ENCODE measurements at regions not wholly inside any gene's neighbourhood (a gene's known extent, or its start where the extent isn't known, plus 50 kb on each side); places are given as distances from the start of the nearest gene placed in this dataset.

- TF ChIP-seq, protein P1, sequence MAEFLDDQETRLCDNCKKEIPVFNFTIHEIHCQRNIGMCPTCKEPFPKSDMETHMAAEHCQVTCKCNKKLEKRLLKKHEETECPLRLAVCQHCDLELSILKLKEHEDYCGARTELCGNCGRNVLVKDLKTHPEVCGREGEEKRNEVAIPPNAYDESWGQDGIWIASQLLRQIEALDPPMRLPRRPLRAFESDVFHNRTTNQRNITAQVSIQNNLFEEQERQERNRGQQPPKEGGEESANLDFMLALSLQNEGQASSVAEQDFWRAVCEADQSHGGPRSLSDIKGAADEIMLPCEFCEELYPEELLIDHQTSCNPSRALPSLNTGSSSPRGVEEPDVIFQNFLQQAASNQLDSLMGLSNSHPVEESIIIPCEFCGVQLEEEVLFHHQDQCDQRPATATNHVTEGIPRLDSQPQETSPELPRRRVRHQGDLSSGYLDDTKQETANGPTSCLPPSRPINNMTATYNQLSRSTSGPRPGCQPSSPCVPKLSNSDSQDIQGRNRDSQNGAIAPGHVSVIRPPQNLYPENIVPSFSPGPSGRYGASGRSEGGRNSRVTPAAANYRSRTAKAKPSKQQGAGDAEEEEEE (CRISPR knock-in tag; IDR thresholded peaks at IDR 0.05; ENCODE audit: borderline replicate concordance): no peak
- TF ChIP-seq FOSL2 (CRISPR knock-in tag; IDR thresholded peaks at IDR 0.05): no peak
- no peak for TF ChIP-seq CHD2 (IDR thresholded peaks at IDR 0.05; ENCODE audit: low read depth, low read length)
- TF ChIP-seq YY1 (IDR thresholded peaks at IDR 0.05; ENCODE audit: insufficient read depth, insufficient replicate concordance, low read depth, low read length): no peak
- no peak for TF ChIP-seq JUNB (CRISPR knock-in tag; IDR thresholded peaks at IDR 0.05; ENCODE audit: borderline replicate concordance)
- no peak for TF ChIP-seq MXI1 (IDR thresholded peaks at IDR 0.05; ENCODE audit: borderline replicate concordance, low read depth, low read length)
- no peak for TF ChIP-seq PHB2 (IDR thresholded peaks at IDR 0.05; ENCODE audit: partially characterized antibody)
- no peak for TF ChIP-seq TAF1 (CRISPR knock-in tag; IDR thresholded peaks at IDR 0.05)
- TF ChIP-seq, protein P2, sequence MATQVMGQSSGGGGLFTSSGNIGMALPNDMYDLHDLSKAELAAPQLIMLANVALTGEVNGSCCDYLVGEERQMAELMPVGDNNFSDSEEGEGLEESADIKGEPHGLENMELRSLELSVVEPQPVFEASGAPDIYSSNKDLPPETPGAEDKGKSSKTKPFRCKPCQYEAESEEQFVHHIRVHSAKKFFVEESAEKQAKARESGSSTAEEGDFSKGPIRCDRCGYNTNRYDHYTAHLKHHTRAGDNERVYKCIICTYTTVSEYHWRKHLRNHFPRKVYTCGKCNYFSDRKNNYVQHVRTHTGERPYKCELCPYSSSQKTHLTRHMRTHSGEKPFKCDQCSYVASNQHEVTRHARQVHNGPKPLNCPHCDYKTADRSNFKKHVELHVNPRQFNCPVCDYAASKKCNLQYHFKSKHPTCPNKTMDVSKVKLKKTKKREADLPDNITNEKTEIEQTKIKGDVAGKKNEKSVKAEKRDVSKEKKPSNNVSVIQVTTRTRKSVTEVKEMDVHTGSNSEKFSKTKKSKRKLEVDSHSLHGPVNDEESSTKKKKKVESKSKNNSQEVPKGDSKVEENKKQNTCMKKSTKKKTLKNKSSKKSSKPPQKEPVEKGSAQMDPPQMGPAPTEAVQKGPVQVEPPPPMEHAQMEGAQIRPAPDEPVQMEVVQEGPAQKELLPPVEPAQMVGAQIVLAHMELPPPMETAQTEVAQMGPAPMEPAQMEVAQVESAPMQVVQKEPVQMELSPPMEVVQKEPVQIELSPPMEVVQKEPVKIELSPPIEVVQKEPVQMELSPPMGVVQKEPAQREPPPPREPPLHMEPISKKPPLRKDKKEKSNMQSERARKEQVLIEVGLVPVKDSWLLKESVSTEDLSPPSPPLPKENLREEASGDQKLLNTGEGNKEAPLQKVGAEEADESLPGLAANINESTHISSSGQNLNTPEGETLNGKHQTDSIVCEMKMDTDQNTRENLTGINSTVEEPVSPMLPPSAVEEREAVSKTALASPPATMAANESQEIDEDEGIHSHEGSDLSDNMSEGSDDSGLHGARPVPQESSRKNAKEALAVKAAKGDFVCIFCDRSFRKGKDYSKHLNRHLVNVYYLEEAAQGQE (IDR thresholded peaks at IDR 0.05; ENCODE audit: borderline replicate concordance in 1 of 2, low read depth in 1 of 2, low read length in 2 of 2): no peak
- no peak for TF ChIP-seq ZBTB2 (CRISPR knock-in tag; IDR thresholded peaks at IDR 0.05; ENCODE audit: low read depth)
Measured at GRCh38 chr7:53351681-53352080, 316.2 kb downstream of the POM121L12 start.

Data from HepG2 (cell line).